Fibroblast of lung (primary cell): ENCODE measurements at regions not wholly inside any gene's neighbourhood (a gene's known extent, or its start where the extent isn't known, plus 50 kb on each side); places are given as distances from the start of the nearest gene placed in this dataset.

Experiments used
- CTCF ChIP-seq, 2 donors: IDR thresholded peaks in 1 of 2; conservative IDR thresholded peaks in 1 of 2; 1 replicate in 1 of 2; 2 replicates in 1 of 2; pipeline ENCODE4 v1.5.1; 2011 to 2012; ENCODE audit warnings: low read length in 2 of 2, control low read depth in 1 of 2, inconsistent platforms in 1 of 2, low read depth in 1 of 2, mild to moderate bottlenecking in 1 of 2
- EZH2 ChIP-seq: IDR thresholded peaks from 2 replicates; pipeline ENCODE4 v1.5.1; 2012; ENCODE audit warnings: low read length, control low read depth, mild to moderate bottlenecking; ENCODE audit errors: missing control alignments

- TF ChIP-seq EZH2, result no peak
- no peak for TF ChIP-seq CTCF (conservative IDR thresholded peaks at IDR 0.05 in 1 of 2, IDR thresholded peaks at IDR 0.05 in 1 of 2; ENCODE audit: low read depth in 1 of 2, low read length in 2 of 2)
Measured at GRCh38 chr22:49148895-49149418, 678.7 kb downstream of the BRD1 start.
